GM18870 (cell line): ENCODE measurements at regions not wholly inside any gene's neighbourhood (a gene's known extent, or its start where the extent isn't known, plus 50 kb on each side); places are given as distances from the start of the nearest gene placed in this dataset.
"Not testable (repeated sequence)": the region's sequence is repeated elsewhere in the genome, so short reads cannot be mapped to it uniquely, and the experiment has no call there.

Experiments
- ATAC-seq: cut with Tn5 transposase; IDR thresholded peaks from one replicate; pipeline ENCODE4 v1.9.1; 2021; ENCODE audit warnings: moderate library complexity; ENCODE audit not compliant: unreplicated experiment

DNA sequence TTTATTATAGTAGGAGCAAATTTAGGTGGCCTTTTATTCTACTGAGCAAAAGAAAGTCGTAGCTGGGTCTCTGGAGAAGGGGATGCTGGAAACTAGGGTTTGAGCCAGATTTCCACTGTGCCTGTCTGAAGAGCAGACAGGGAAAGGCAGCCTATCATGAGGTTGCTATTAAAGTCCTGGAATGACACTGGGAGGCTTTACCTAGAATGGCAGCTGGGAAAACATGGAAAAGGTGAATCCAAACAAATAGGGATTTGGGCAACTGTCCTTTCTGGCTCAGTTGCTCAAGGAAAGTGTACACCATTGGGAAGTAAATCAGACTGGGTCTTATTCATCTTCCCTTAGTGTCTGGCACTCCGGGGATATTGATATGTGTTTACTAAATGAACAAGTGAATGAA, 154.6 kb downstream of the MTX2 start:
- no peak for ATAC-seq

DNA sequence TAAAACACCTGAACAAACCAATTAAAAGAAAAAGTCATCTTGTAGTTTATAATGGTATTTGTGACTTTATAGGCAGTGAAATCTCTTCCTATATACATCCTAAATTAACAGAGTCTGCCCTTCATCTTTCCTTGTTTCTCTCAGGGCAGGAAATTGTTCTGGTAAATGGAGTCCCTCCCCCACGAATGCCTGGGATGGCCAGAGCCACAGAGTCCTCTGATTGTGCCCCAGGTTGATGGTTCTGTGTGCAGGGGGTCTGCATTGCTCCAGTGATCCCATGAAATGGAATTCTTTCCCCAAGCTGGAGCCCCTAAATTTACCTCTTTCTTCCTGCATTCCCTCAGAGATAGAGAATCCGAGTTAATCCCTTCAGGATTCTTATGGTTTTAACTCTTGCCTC, 155.5 kb downstream of the MTX2 start:
- ATAC-seq = no peak

DNA sequence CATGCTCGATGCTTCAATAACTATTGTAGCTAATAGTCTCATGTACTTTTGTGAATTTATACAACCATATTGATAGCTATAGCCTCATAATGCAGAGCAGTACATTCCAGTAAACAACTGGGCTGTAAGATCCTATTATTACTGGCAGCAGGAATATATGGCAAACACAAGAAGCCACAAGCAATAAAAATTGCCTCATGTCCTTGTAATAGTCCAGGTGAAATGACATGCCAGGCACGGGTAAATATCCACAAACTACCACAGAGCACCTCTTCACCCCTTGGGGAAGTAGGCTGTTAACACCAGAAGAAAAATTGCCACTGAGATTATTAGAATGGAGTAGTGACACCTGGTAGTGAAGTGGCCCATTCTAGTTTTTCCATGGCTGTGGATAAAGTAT, 158.3 kb downstream of the MTX2 start:
- no peak for ATAC-seq

DNA sequence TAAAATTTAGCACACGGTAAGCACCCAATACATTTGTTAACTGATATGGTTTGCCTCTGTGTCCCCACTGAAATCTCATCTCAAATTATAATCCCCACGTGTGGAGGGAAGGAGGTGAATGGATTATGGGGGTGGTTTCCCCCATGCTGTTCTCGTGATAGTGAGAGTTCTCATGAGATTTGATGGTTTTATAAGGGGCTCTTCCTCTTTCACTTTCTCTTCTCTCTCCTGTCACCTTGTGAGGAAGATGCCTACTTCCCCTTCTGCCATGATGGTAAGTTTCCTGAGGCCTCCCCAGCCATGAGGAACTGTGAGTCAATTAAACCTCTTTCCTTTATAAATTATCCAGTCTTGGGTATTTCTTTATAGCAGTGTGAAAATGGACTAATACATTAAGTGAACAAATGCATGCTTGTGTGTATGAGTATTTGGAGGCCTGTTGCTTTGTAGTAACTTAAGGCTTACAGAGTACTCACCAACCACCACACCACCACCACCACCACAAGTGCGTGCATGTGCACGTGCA, 159.8 kb downstream of the MTX2 start:
- not testable (repeated sequence) for ATAC-seq

DNA sequence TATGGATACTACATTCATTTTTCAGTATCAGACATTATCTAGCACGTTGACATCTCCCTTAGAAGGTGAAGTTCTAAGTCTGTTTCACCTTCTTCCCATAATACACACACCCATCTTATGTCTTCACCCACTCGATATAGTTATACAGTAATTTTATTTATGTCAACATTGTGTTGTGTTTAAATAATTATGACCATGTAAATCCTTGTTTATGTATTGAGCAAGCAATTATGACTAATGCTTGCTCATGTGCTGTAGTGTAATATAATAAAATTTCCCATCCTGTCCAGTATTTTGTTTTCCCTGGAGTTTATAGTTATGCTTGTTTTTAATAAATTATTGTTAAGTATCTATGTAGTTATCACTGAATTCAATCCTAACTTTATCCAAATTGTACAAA, 163.2 kb downstream of the MTX2 start:
- no peak for ATAC-seq

DNA sequence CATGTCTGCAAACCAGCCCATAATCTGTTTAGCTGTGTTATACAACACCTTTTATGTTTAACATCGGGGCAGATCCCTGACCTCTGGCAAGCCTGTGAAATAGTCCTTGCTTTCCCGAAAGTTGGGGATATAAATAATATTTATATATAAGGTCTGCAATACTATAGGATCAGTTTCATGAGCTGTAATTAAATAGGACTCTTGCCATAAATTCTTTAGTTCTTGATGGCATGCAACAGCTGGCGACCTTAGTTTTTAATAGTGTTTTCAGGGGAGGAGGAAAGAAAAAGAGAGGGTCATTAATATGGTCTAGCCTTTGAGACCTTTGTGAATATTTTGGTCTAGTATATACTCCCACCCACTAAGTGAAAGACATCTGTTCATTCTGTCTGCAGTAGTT, 166.5 kb downstream of the MTX2 start:
- ATAC-seq = no peak

DNA sequence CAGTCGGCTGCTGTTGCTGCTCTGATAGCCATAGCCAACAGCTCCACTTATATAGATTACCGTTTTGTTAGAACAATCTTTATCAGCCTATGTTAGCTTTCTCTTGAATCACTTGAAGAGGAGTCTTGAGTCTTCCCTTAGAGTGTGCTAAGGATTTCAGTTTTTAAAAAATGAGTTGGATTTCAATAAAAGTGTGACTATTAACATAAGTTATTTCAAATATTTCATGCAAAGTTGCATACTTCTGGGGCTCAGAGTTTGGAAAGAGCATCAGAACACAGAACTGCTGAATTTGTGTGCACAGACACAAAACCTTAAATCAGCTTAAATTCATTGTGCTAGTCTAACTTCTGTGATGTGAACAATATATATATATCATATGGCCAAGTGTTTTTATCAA, 174.7 kb downstream of the MTX2 start:
- ATAC-seq = no peak

DNA sequence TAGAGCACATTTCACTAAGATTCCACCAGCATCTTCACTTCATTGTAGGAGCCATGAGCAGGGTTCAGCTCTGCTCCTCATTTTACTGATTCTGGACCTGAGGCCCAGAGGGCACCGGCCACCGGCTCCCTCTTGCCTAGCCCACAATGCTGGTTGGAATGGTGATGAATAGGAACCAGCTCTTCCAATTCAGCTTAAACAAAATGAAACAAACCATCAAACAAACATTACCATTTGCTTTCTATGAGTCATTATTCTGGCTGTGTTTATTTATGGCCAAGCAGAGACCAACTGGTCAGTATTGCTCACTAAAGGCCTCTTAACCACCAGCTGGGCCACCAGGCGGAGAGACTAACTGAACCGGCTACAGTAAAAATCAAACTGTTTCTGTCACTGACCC, 176.7 kb downstream of the MTX2 start:
- no peak for ATAC-seq

DNA sequence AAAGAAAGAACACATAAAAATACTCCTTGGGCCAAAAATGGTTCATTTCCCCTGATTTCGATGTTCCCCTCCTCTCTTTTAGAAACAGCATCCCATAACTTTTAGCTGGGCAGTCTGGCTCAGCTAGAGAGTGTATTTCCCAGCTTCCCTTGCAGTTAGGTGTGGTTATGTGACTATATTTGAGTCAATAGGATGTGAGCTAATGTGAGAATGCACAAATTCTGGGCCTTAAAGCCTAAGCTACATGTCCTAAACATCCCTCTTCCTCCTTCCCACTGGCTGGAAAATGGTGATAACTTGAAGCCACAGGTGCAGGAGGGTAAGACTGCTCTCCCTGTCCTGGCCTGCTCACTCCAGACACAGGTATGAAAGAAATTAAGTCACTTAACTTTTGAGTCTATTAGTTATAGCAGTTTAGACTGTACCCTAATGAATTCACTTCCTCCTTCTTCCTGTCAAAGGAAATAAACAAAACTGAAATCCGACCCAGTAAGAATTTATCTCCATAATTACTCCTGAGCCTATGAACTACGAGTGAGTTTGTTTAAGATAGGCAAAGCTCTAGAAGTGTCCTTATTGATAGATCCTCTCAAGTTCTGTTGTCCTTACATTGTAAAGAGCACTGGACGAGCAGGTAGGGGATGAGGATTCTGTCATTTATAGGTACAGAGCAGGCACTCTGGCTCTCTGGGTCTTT, 177.6 kb downstream of the MTX2 start:
- no peak for ATAC-seq

DNA sequence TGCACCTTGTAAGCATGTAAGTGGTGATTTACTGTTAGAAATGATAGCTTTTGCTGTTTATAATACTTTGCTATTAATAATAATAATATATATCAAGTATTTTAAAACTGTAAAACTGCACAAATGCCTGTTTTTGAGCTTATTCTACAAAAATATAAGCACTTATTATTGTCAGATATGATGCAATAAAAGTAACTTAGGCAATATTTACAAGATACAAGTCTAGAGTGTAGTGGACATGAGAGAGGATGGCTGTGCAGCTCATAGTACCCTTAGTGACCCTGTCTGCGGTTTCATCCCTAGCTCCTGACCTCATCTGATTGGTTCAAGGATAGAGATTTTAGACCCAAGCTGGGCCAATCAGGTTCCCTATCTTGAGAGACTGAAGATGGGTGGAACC, 178.4 kb downstream of the MTX2 start:
- ATAC-seq = no peak

DNA sequence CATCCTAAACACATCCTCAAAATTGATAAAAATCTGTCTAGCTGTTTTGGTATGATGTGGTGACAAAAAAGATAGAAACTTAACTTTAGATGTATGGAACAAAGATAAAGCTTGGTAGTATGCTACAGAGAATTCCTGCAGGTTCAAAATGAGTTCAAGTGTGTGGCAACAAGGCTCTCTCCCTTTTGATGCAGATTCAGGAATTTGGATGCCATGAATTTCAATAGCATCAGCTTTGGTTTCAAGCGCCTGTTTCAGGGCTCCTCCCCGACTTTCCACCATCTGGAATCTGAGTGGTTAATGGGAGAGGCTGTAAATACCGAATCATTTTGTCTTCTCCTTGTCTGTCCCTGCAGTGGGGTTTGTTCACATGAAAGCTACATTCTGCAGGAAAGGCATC, 180.6 kb downstream of the MTX2 start:
- ATAC-seq = no peak

DNA sequence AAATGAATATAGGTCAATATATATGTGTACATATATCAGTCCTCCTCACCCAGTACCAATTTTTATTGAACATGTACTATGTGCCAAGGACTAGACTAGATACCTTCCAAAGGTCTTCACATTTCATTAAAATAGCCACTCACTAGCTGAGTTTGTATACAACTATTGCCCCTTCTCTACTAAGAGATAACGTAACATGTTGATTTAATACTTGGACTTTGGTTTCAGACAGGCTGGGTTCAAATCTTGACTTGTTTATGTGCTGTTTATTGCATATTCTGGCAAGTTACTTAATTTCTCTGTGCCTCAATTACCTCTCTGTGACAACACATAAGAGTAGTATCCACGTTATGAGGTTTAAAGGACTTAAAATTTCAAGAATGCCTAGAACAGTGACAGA, 184.5 kb downstream of the MTX2 start:
- no peak for ATAC-seq

DNA sequence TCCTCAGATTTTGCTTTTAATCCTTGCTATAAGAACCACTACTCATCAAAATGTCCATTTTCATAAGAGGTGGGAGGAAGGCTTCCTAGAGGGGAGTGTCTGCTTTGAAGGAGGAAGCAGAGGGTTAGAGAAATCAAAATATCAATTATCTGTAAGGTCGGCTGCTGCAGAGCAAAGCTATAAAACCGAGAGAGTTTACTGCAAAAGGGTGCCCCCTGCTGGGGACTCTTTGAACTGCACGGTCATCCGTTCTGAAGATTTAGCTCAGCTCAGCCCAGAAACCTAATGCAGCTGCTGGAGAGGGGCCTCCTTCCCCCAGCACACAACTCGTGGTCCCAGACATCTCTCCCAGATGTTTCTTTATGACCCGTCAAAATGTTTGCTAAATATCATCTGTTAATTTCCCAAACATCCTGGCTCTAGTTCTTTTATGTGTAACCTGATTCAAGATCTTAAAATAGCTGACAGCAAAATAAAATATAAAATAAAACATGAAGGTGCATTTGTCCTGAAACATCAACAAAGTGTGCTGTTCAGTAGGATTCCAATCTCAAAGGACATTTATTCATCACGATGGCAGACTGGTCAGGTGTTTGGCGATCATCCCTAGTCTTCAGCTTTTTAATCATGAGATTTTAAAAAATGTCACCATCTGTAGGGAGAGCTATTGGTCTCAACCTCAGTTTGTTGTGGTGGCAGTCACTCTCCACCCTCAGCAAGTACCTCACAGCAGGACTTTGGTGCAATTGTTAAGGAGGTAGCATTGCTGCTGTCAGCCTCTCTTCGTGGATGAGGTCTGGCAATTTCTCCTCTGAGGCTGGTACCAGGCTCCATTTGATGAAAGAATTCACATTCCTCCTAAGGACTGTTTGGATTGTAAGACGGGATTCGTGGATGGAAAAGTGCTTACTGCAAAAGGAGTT, 185.9 kb downstream of the MTX2 start:
- no peak for ATAC-seq

DNA sequence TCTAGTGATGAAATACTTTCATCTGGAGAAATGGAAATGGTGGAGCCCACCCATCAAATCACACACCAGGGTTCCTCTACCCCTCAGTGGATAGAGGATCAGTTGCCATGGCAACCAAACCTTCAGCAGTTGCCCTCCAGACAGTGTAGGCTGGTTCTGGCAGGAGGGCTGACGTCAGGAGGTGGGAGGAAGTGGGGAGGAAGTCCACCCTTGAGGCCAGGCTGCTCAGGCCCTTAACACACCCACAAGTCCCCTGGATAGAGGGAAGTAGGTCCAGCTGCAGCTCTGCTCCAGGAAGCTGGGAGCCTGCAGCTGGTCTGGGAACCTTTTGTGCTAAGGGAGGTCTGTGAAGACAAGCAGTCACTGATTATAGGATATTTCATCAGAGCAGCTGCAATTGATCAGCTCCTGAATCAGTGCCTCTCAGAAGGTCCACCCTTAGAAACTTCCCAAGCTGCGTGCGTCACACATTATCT, 186.6 kb downstream of the MTX2 start:
- ATAC-seq = no peak

DNA sequence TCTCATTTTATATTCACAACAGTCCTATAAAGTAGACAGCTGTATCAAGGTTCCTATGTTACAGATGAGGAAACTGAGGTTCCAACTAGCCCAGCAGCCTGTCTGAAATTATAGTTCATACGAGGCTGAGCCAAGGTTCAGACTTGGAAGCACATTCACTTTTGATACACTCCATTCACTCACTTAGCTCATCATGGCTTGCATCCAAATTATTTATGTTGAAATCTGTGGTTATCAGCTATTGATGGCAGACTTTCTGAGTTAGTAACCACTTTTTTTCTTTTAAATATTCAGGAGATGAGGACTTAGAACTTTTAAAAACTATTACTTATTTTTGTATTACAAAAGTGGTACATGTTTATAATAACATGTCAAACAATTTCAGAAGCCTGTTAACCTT, 188.2 kb downstream of the MTX2 start:
- no peak for ATAC-seq

DNA sequence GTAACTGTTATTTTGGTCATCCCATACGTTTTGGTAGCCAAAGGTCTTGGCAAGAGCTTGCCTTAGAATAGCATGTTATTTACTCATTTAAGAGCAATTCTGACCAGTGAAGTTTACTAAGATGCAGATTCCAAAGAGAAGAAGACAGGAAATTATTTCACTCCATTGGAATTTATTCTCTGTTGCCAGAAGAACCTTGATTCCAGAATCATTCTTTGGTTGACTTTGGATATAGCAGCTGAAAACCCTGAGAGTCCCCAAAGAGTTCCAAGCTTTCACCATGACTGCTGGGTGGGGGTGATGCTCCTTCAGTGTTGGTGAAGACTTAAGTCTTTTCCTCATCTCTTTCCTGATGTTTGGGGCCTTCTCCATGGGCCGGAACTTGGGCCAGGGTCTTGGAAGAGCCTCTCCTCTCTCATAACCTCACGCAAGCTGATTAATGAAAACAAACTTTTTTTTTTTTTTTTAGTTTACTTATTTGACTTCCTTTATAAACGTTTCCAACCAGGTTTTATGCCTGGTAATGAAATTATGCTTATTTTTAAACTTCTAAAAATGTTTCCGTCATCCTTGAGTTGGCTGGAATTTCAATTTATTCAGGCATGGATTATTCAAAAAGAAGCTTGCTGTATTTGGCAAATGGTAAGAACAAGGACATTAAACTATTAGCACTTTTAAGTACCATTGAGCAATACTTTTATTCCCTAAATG, 192.0 kb downstream of the MTX2 start:
- ATAC-seq = no peak

DNA sequence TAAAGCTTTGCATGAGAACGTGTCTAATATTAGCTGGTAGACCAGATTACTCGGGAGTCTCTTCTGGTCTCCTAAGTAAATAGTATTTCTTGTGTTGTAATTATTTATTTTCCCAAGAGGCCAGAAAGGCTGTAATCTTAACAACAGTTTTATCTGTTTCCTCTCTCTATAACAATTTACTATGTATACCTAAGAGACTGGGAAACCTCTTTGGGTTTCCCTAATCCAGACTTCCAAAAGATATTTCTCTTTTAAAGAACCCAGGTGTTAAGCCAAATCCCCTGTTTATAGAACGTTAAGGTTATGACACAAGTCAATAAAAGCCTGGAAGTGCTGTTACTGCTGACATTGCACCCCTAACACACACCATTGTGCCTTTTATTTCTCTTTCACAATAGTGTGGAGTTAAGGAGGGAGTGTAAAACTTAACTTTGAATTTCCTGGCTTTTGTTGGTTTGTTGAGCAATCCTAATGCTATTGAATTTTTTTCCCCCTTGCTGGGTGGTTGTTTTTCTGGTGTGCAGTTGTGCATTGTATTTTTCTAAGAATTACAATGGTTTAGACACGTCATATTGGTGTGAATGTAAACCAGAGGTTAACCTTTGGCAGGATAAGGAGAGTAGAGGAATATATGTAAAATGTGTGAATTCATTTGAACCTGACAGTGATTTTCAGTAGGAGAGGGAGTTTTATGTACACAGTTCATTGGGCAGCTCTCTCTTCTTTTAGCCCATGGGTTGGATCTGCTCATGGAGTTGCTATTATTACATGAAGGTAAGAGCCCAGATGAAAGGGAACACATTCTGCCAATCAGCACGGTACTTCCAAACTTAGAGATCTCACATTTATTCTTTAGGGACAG, 192.8 kb downstream of the MTX2 start:
- no peak for ATAC-seq

DNA sequence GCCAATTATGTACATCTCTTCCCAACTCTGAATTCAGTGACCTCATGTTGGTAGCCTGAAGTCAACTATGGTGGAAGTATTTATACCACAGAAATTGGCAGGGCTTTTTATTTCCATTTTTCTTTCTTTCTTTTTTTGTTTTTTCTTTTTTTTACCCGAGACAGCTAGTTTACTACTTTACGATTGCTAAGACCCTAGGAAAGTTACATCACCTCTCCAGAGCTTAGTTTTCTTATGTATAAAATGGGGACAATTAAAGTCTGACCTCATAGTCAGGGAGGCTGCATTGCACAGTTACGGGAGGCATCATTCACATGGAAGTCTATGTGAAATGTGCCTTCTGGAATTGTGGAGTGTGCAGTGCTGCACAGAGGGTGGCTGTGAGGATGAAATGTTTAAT, 194.3 kb downstream of the MTX2 start:
- no peak for ATAC-seq

DNA sequence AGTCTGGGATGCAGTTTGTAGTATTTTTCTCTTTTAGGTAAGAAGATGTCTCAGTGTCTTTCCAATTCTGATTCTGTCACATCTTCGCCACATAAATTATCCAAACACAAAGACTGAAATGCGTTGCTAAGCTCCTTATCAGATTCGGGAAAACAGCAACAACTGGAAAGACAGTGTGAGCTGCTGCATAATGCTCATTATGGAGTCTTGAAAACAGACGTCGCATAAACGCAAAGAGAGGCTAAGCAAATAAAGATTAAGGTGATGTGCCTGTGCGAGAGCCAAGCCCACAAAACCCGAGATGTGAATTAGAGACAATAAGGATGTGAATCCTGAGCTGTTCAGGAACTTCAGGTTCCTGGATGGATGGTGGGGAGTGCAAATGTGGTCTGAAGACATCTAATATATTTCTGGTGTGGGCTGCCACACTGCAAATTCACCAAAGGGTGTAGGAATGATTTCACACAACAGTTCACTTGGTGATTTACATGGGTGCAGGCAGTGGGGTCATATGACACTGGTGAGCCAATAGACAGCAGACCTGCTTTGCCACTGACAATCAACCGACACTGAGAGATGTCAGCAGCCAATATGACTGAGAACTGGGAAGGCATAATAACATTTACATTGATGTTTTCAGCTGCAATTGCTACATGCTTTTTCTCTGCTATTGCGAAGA, 195.8 kb downstream of the MTX2 start:
- no peak for ATAC-seq

DNA sequence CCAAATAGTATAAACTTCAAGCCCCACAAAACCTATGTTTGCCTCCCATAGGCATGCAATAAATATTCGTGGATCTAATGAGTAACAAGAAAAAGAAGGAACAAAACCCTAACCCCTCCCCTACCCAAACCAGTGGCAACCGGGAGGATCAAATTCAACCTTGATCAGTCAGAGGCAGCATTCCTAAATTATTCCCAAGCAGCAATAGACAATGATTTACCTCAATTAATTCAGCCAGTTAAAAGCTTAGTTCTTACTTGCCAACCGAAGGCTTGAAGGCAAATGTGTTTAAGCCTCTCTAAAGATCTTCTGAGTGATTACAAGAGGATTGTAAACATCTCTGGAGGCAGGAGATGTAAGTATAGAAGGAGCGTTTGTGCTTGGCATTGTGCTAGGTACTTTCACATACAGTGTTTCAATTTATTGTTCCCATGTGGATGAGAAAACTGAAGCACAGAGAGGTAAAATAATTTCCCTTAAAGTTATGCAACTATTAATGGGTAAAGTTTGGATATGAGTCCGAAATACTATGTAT, 197.7 kb downstream of the MTX2 start:
- no peak for ATAC-seq
